Lower leg skin (tissue), 4 donors: ENCODE measurements at regions not wholly inside any gene's neighbourhood (a gene's known extent, or its start where the extent isn't known, plus 50 kb on each side); places are given as distances from the start of the nearest gene placed in this dataset.

ENCODE experiments used
- DNase-seq, 2 donors: peaks; one replicate each; pipeline ENCODE4 v3.0.0-alpha.2; 2019; ENCODE audit warnings: low spot score in 2 of 2
- H3K4me3 ChIP-seq: fragments of 200-600 bp; sonication (generic); 2 replicates; pipeline ENCODE4 v1.5.1; 2017; ENCODE audit warnings: mild to moderate bottlenecking, low read depth; ENCODE audit not compliant: poor library complexity, severe bottlenecking
- POLR2A ChIP-seq, 2 donors: fragments of 450-650 bp; IDR thresholded peaks; one replicate each; pipeline ENCODE4 v1.6.1; 2016 to 2017; ENCODE audit warnings: antibody characterized with exemption in 2 of 2, mild to moderate bottlenecking in 1 of 2, moderate library complexity in 1 of 2
- WGBS, 2 donors: methylation state at CpG; one replicate each; pipeline ENCODE4 v1.1.5; 2018; 5-methylcytosine and 5-hydroxymethylcytosine counted together
- intact Hi-C: fragments of 100-400 bp; cut with DNase I; formaldehyde crosslinking; loops from one replicate; pipeline ENCODE4 v1.15.0; 2023; ENCODE audit warnings: low total_unique reads
- TF ChIP-seq, protein P1 (sequence below), 3 donors: fragments of 450-650 bp; IDR thresholded peaks; one replicate each; pipeline ENCODE4 v1.5.1; 2016; ENCODE audit warnings: antibody characterized with exemption in 3 of 3, mild to moderate bottlenecking in 3 of 3, moderate library complexity in 2 of 3

DNA sequence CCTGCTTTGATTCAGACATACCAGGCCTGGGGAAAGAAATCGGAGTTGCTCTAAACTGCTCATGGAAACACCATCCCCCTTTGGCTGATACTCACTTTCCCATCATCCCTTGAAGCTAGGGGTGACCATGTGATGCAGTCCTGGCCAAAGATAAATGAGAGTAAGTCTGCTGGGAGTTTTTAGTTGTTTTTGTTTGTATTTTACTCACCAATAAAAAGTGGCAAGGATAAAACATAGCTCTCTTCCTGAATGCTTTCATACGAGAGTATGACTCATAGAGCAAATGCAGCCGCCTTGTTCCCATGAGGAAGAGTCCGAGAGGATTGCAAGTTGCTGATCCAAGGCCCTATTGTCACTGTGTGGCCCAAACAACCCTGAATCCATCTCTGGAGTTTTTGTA is 126.4 kb upstream of the TMEM132C start:
- H3K4me3 ChIP-seq, result no peak overlapping the region
- no peak for DNase-seq
- WGBS, 2 donors, result 42 to 57% methylated on average over 4 of the region's 4 CpGs

DNA sequence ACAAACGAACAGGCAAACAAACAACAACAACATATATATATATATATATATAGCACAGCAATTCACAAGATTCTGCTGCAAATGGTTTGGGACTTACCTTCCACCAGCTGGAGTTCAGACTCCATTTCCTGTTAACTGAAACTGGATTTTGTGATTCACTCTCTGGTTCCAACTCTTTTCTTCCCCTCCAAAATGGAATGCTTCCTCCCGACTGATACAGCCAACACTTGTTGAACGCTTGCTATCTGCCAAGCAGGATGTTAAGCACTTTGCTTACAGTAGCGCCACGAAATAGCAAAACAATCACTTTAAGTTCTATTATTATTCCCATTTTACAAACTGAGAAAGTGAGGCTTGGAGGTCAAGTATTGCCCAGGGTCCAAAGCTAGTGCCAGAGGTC is 116.0 kb upstream of the TMEM132C start:
- no peak overlapping the region for H3K4me3 ChIP-seq
- intact Hi-C loops, result no loop called here
- no peak for DNase-seq
- TF ChIP-seq, protein P1, sequence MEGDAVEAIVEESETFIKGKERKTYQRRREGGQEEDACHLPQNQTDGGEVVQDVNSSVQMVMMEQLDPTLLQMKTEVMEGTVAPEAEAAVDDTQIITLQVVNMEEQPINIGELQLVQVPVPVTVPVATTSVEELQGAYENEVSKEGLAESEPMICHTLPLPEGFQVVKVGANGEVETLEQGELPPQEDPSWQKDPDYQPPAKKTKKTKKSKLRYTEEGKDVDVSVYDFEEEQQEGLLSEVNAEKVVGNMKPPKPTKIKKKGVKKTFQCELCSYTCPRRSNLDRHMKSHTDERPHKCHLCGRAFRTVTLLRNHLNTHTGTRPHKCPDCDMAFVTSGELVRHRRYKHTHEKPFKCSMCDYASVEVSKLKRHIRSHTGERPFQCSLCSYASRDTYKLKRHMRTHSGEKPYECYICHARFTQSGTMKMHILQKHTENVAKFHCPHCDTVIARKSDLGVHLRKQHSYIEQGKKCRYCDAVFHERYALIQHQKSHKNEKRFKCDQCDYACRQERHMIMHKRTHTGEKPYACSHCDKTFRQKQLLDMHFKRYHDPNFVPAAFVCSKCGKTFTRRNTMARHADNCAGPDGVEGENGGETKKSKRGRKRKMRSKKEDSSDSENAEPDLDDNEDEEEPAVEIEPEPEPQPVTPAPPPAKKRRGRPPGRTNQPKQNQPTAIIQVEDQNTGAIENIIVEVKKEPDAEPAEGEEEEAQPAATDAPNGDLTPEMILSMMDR (IDR thresholded peaks at IDR 0.05), result no peak
- no peak for TF ChIP-seq POLR2A (IDR thresholded peaks at IDR 0.05)
- 69 to 76% methylated on average over 5 of the region's 5 CpGs for WGBS, 2 donors

More for the DNA sequence above, 126.4 kb upstream of the TMEM132C start:
- intact Hi-C loops, result no loop called here
- TF ChIP-seq POLR2A (IDR thresholded peaks at IDR 0.05), result no peak
- TF ChIP-seq, protein P1 (IDR thresholded peaks at IDR 0.05), result no peak

DNA sequence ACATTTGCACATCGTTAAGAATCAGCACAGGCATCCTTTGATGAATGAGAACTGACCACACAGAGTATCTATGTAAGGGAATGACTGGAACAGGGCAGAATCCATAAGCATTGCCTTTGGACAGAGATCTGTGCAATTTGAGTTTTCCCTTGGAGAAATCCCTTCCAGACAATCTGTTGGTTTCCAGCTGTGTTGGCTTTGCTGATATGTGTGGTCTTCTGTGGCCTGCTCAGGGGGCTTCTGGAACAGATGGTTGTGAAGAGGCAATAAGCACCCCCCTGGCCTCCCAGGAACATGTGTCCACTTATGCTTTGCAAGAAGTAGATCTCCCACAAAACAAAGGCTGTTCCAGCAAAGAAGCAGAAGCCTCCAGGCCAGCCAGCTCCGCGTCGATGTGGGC is 111.4 kb upstream of the TMEM132C start:
- TF ChIP-seq, protein P1 (IDR thresholded peaks at IDR 0.05), result no peak
- TF ChIP-seq POLR2A (IDR thresholded peaks at IDR 0.05), result no peak
- WGBS, 2 donors, result 78 to 81% methylated on average over 4 of the region's 4 CpGs
- no peak for DNase-seq
- intact Hi-C loops, result no loop called here
- no peak overlapping the region for H3K4me3 ChIP-seq

DNA sequence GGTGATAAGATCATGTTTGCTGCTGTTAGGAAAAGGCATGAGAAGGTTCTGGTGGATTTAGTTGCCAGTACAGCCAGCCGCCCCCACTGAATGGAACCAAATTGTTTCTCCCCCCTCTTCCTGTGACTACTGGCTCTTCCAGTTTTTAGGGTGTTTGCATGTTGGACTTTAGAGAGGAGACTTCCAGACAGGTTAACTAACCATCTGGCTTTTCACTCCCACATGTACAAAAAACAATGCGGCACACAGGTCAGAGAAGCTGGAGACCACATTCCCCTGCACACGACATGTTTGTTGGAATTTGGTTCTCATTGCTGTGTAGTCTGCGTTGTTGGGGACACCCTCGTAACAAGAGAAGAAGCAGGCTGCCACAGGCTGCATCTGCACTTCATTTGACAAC is 103.9 kb upstream of the TMEM132C start:
- intact Hi-C loops, result no loop called here
- 42 to 59% methylated on average over 5 of the region's 5 CpGs for WGBS, 2 donors
- DNase-seq, result no peak
- TF ChIP-seq, protein P1 (IDR thresholded peaks at IDR 0.05), result no peak
- TF ChIP-seq POLR2A (IDR thresholded peaks at IDR 0.05), result no peak
- H3K4me3 ChIP-seq, result no peak overlapping the region

DNA sequence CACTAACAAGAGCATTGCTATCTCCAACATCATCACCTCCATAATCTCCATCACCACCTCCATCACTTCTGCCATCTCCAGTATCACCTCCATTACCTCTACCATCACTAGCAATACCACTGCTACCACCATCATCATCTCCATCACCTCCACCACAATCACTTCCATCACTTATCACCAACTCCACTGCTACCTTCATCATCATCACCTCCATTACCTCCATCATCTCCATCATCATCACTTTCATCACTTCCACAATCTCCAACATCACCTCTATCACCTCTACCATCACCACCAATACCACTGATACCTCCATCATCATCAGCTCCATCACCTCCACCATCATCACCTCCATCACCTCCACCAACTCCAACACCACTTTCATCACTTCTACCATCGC is 102.4 kb upstream of the TMEM132C start:
- intact Hi-C loops, result no loop called here
- no peak overlapping the region for H3K4me3 ChIP-seq
- 85 to 86% methylated on average over 1 of the region's 1 CpG for WGBS, 2 donors
- DNase-seq, result no peak
- TF ChIP-seq, protein P1 (IDR thresholded peaks at IDR 0.05), result no peak
- no peak for TF ChIP-seq POLR2A (IDR thresholded peaks at IDR 0.05)

DNA sequence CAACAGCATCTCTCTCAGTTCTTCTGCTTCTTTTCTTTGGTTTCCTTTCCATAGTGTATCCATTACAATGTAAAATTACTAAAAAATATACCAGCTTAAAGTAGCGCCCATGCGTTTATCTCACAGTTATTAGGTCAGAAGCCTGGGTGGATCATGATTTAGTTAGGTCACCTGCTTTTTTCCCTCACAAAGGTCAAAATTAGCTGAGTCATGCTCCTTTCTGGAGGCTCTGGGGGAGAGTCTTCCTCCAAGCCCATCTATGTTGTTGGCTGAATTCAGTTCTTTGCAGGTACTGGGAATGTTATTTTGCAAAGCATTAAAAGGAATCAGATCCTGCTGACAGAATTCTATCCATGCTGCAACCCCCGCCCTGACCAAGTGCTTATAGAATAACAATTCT is 101.6 kb upstream of the TMEM132C start:
- whole genome bisulfite sequencing, 2 donors, result 92 to 96% methylated on average over 3 of the region's 3 CpGs
- intact Hi-C loops, result no loop called here
- TF ChIP-seq, protein P1 (IDR thresholded peaks at IDR 0.05), result no peak
- no peak for TF ChIP-seq POLR2A (IDR thresholded peaks at IDR 0.05)
- no peak overlapping the region for H3K4me3 ChIP-seq
- no peak for DNase-seq
